ENCODE measurements at regions not wholly inside any gene's neighbourhood (a gene's known extent, or its start where the extent isn't known, plus 50 kb on each side); places are given as distances from the start of the nearest gene placed in this dataset.

- no peaks in the 10 kb centered on the region for H3K36me3 Mint-ChIP-seq
- ATAC-seq = no peak
- H3K4me1 Mint-ChIP-seq = no peaks in the 10 kb centered on the region
- Histone ChIP-seq H3K27ac (ENCODE audit: low read length) (no peak overlapping the region), H3K9me3 (ENCODE audit: control insufficient read depth, insufficient read depth, low read length) (no peaks in the 10 kb centered on the region), H3K36me3 (ENCODE audit: control insufficient read depth, insufficient read depth, low read length) (no peaks in the 10 kb centered on the region), H3K4me1 (ENCODE audit: control insufficient read depth, insufficient read depth, low read length) (no peaks in the 10 kb centered on the region), H3K27me3 (ENCODE audit: control insufficient read depth, insufficient read depth, low read length) (no peaks in the 10 kb centered on the region), H3K4me3 (ENCODE audit: low read length) (no peak overlapping the region)
- no peak for TF ChIP-seq CTCF (IDR thresholded peaks at IDR 0.05)
- no peak for DNase-seq
- no peak overlapping the region for H3K4me3 Mint-ChIP-seq
- peaks cover 2 to 3% of the 10 kb centered on the region in 2 donors for H3K9me3 Mint-ChIP-seq
- WGBS (ENCODE audit: insufficient coverage) = 92% methylated on average over 1 of the region's 2 CpGs
- H3K27ac Mint-ChIP-seq = no peak overlapping the region
- intact Hi-C loops (cut with micrococcal nuclease) = no loop called here
- no peaks in the 10 kb centered on the region for H3K27me3 Mint-ChIP-seq (ENCODE audit: low read depth in 2 of 2)
Measured at GRCh38 chr1:219277304-219278105, 103.8 kb downstream of the LYPLAL1 start.

- WGBS (ENCODE audit: insufficient coverage) = 62% methylated on average over 5 of the region's 5 CpGs
- Mint-ChIP-seq H3K36me3 (no peaks in the 10 kb centered on the region), H3K27me3 (ENCODE audit: low read depth in 2 of 2) (no peaks in the 10 kb centered on the region), H3K9me3 (peaks cover 2 to 3% of the 10 kb centered on the region in 2 donors), H3K4me3 (no peak overlapping the region), H3K27ac (no peak overlapping the region), H3K4me1 (no peaks in the 10 kb centered on the region)
- no peak for TF ChIP-seq CTCF (IDR thresholded peaks at IDR 0.05)
- no peaks in the 10 kb centered on the region for H3K9me3 ChIP-seq (ENCODE audit: control insufficient read depth, insufficient read depth, low read length)
- no peaks in the 10 kb centered on the region for H3K27me3 ChIP-seq (ENCODE audit: control insufficient read depth, insufficient read depth, low read length)
- no peaks in the 10 kb centered on the region for H3K36me3 ChIP-seq (ENCODE audit: control insufficient read depth, insufficient read depth, low read length)
- H3K4me1 ChIP-seq (ENCODE audit: control insufficient read depth, insufficient read depth, low read length) = no peaks in the 10 kb centered on the region
- intact Hi-C loops (cut with micrococcal nuclease) = no loop called here
- H3K4me3 ChIP-seq (ENCODE audit: low read length) = no peak overlapping the region
- no peak for DNase-seq
- H3K27ac ChIP-seq (ENCODE audit: low read length) = no peak overlapping the region
- ATAC-seq = no peak
Measured at GRCh38 chr1:219276049-219276738, 102.5 kb downstream of the LYPLAL1 start.

GRCh38 chr1:219273088-219273686 lies 99.5 kb downstream of the LYPLAL1 start:
- Mint-ChIP-seq H3K36me3 (no peaks in the 10 kb centered on the region), H3K4me3 (no peak overlapping the region), H3K27me3 (ENCODE audit: low read depth in 2 of 2) (no peaks in the 10 kb centered on the region), H3K9me3 (peaks cover 2 to 6% of the 10 kb centered on the region in 2 donors), H3K4me1 (no peaks in the 10 kb centered on the region), H3K27ac (no peak overlapping the region)
- Histone ChIP-seq H3K4me1 (ENCODE audit: control insufficient read depth, insufficient read depth, low read length) (no peaks in the 10 kb centered on the region), H3K36me3 (ENCODE audit: control insufficient read depth, insufficient read depth, low read length) (no peaks in the 10 kb centered on the region), H3K27me3 (ENCODE audit: control insufficient read depth, insufficient read depth, low read length) (no peaks in the 10 kb centered on the region), H3K9me3 (ENCODE audit: control insufficient read depth, insufficient read depth, low read length) (no peaks in the 10 kb centered on the region), H3K27ac (ENCODE audit: low read length) (no peak overlapping the region), H3K4me3 (ENCODE audit: low read length) (no peak overlapping the region)
- no peak for TF ChIP-seq CTCF (IDR thresholded peaks at IDR 0.05)
- intact Hi-C loops (cut with micrococcal nuclease) = no loop called here
- WGBS (ENCODE audit: insufficient coverage) = 100% methylated on average over 1 of the region's 3 CpGs
- no peak for ATAC-seq
- no peak for DNase-seq

Measured in natural killer cell (primary cell).